ENCODE measurements at regions not wholly inside any gene's neighbourhood (a gene's known extent, or its start where the extent isn't known, plus 50 kb on each side); places are given as distances from the start of the nearest gene placed in this dataset.

DNA sequence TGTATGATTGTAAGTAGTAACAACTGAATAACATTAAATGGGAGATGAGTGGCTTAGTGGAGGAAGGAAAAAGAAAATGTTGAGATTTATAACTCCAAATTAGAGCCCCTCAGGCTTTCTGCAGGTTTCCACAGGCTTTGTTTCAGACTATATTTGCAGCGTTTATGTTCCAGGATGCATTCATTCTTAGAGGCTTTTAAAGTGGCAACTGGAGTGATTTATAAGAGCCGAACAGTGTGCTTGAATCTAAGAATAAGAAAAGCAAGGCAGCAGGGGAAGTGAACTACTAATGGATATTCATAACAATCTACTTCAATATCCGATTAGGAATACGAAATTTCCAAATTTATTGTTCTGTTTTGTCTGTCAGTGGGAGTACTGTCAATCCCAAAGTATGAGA is 91.0 kb downstream of the UFM1 start:
- TF ChIP-seq POLR2A (IDR thresholded peaks at IDR 0.05; ENCODE audit: low read length) (no peak), GATA1 (IDR thresholded peaks at IDR 0.05; ENCODE audit: low read depth, low read length) (no peak)
